GM12801 (cell line): ENCODE measurements at regions not wholly inside any gene's neighbourhood (a gene's known extent, or its start where the extent isn't known, plus 50 kb on each side); places are given as distances from the start of the nearest gene placed in this dataset.

Source experiments
- CTCF ChIP-seq: IDR thresholded peaks from one replicate; pipeline ENCODE4 v1.5.1; 2011; ENCODE audit warnings: control low read depth; ENCODE audit not compliant: insufficient read length; ENCODE audit errors: extremely low read depth

DNA sequence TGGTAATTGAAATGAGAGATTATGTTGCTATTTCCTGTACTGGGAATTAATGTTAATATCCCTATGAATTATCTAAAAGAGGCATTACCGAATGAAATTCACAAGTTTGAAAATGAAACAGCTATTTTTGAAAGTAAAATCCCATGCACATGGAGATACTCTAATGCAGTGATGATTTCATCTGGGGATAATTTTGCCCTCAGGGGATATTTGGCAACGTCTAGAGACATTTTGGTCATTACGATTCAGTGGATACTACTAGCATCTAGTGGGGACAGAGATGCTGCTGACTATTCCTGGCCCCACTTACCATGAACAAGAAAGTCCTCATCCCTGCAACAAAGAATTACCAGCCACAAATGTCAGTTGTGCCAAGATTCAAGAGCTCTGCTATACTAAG lies 500.9 kb downstream of the EFNA5 start:
- TF ChIP-seq CTCF, result no peak

DNA sequence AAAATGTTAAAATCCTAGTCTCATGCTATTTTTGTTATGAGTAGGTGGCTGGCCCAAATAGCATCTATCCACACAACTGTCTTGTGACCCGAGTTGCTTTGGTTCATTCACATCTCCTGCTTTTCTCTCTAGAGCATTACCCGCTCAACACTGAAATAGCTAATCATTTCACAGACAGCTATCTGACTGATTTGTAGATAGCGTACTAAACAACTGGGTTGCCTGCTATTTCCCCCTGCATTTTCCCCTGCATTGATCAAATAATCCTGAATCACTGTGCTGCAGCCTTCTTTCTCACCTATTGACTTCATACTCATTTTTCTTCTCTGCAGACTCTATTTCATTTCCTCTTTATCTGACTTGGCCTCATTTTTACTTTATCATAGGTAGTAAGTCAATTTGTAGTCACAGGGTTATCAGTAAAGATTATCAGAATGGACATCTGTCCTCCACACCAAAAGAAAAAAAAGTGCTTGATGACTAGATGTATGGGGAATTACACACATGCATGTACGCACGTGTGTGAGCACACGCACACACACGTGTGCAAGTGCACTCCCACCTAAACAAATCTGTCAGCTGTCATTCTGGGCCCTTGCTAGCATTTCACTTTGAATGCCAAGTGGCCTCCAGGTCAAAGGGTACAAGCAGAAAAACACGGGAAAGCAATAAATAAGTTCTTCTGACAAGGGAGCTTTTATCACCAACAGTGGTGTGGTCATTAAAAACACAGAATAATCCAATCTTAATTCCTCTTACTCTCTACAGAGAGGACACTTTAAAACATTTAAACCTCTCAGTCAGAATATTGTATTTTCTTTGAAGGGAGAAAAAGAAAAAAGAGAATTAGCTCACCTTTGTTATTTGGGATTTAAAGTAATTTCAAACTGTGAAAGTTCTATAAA lies 501.6 kb downstream of the EFNA5 start:
- no peak for TF ChIP-seq CTCF

DNA sequence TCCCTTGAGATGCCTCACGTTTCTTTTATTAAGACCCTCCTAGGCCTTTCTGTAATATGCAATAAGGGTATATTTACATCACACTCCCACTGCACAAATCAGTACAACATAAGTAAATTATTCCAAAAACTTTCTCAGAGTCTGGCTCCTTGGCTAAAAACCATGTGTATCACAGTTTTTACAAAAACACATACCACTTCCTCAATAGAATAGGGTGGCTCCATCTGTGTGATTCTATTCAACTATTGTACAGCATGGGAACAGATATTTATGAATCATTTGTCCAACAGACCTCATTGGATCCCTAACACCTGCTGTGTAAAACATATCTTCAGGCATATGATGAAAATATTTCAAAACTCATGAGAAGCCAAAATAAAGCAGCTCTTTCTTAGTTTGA lies 502.7 kb downstream of the EFNA5 start:
- no peak for TF ChIP-seq CTCF

DNA sequence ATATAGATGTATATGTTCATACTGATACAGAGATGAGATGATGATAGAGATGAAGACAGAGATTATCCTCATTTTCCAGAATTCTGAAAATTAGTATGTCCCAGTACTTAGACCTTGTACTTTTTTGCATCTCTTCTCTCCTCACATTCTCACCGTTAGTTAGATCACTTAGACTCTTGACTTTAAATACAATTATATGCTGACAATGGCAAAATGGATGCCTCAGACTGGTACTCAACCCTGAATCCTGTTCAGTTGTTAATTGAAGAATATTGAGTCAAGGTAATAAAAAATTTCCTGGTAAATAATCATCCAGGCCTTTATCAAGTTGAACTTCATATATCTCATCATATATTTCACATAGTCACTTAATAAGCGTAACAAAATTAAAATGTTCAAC lies 505.4 kb downstream of the EFNA5 start:
- no peak for TF ChIP-seq CTCF

DNA sequence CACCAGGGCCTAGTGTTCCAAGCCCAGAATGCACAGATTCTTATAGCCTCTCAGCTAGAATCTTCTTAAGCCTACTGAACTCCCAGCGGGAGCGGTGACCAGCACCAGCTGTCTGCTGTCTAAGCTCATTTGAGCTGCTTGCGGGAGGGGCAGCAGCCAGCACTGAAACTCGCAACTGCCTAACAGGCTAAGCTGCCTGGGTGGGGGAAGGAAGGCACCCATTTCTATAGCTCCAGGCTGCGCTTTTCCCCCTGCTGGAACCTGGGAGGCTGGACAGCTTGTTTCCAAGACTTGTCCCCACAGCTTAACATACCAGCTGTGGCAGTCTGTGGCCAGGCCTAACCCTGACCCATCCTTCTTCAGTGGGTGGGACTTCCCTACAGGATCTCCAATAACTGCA lies 512.9 kb downstream of the EFNA5 start:
- no peak for TF ChIP-seq CTCF

- no peak for TF ChIP-seq CTCF
Measured at GRCh38 chr5:107155707-107156106, 515.0 kb downstream of the EFNA5 start.

DNA sequence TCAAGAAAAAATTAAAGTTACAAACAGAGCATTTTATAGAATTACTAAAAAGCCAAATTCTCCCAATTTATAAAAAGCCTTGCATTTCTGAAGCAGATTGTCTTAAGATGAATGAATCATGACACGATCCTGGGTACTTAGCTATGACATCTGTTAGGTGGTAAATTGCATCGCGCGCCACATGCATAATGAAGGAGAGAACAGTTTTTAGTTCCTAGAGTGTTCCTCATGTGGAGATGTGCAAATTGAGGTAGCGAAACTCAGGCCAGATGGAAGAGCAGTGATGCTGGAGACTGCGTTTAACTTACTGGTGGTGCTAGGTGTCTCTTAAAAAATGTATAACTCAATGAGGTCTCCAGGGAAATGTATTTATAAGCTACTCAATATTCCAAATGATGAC lies 516.1 kb downstream of the EFNA5 start:
- TF ChIP-seq CTCF, result no peak
